Coronary artery (tissue), 2 donors: ENCODE measurements at regions not wholly inside any gene's neighbourhood (a gene's known extent, or its start where the extent isn't known, plus 50 kb on each side); places are given as distances from the start of the nearest gene placed in this dataset.

Source experiments
- DNase-seq: peaks from one replicate; pipeline ENCODE4 v3.0.0-alpha.2; 2017; ENCODE audit warnings: low spot score
- H3K27ac ChIP-seq, 2 donors: fragments of 200-600 bp; sonication (generic); one replicate each; pipeline ENCODE4 v1.5.1; 2016 to 2019
- H3K4me3 ChIP-seq: fragments of 200-600 bp; sonication (generic); 2 replicates; pipeline ENCODE4 v1.5.1; 2016; ENCODE audit warnings: mild to moderate bottlenecking, moderate library complexity
- TF ChIP-seq, protein P1 (sequence below): fragments of 200-600 bp; sonication (generic); IDR thresholded peaks from one replicate; pipeline ENCODE4 v1.5.1; 2019; ENCODE audit warnings: antibody characterized with exemption

DNA sequence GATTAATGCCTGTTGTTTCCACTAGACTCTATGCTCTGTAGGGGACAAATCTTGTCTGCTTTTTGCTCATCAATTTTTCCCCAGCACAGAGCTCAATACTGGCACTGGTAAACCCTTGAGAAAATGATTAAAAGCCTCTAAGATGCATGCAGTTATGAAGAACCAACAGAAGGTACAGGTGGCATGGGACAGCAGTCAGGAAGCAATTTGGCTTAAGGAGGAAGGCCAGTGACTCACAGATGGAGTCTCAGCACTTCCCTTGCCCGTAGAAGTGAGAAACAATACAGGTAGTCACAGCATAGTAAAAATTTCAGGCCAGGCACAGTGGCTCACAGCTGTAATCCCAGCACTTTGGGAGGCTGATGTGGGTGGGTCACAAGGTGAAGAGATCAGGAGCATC is 504.7 kb upstream of the RBFOX1 start:
- TF ChIP-seq, protein P1, sequence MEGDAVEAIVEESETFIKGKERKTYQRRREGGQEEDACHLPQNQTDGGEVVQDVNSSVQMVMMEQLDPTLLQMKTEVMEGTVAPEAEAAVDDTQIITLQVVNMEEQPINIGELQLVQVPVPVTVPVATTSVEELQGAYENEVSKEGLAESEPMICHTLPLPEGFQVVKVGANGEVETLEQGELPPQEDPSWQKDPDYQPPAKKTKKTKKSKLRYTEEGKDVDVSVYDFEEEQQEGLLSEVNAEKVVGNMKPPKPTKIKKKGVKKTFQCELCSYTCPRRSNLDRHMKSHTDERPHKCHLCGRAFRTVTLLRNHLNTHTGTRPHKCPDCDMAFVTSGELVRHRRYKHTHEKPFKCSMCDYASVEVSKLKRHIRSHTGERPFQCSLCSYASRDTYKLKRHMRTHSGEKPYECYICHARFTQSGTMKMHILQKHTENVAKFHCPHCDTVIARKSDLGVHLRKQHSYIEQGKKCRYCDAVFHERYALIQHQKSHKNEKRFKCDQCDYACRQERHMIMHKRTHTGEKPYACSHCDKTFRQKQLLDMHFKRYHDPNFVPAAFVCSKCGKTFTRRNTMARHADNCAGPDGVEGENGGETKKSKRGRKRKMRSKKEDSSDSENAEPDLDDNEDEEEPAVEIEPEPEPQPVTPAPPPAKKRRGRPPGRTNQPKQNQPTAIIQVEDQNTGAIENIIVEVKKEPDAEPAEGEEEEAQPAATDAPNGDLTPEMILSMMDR, result no peak
- Histone ChIP-seq H3K4me3 (no peak overlapping the region), H3K27ac (no peak overlapping the region)
- no peak for DNase-seq

DNA sequence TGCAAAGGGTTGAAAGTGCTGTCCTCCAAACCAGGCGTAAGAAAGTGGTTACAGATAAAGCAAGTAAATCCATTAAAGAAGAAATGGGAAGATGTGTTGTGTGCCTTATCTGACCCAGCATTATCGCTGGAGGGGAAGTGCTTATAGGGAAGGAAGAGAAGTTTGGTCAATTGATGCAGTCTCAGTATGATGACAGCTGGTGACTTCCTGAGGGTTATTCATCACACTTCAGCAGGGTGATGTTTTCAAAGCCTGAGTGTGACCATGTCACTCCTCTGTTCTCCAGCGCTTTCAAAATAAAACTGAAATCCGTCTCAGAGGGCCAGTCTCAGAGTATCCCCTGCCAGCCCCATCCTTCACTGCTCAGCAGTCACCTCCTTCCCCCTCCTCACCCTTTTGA is 505.4 kb upstream of the RBFOX1 start:
- no peak for DNase-seq
- H3K4me3 ChIP-seq, result no peak overlapping the region
- TF ChIP-seq, protein P1, result no peak
- no peak overlapping the region for H3K27ac ChIP-seq

DNA sequence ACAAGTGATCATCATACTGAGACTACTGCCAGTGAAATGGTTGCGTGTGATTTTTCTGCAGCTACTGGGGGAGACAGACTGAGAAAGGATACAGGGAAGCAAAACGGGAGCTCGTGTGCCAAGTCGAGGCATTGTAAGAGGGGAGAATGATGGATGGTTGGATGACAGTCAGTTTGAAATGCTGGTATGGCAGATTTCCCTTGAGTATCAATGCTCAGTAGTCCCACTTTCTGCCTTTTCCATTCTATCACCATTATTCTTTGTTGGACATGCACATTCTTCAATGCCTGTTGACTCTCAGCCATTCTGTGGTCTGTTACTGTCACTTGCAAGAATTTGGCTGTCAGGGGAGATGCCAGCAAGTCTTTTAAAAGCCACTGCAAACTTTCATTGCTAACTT is 510.6 kb upstream of the RBFOX1 start:
- H3K27ac ChIP-seq, result no peak overlapping the region
- no peak overlapping the region for H3K4me3 ChIP-seq
- TF ChIP-seq, protein P1, result no peak
- DNase-seq, result no peak

DNA sequence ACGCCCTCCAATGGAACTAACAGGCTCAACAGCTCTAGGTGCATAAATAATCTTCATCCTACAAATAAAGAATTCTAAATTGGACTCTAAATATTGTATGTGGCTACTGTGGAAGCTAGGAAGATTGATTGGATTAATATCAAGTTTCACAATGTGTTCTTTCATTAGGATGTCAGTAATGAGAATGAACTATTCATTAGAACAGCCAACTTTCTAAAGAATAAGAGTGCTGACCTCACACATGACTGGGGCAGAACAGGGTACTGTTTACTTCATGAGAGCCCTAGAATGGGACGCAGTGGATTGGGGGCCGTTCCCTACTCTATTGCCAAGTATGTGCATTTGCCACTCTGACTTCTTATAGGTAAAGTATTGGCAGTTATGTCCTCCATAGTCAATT is 528.2 kb upstream of the RBFOX1 start:
- no peak for DNase-seq
- H3K4me3 ChIP-seq, result no peak overlapping the region
- TF ChIP-seq, protein P1, result no peak
- H3K27ac ChIP-seq, result no peak overlapping the region

DNA sequence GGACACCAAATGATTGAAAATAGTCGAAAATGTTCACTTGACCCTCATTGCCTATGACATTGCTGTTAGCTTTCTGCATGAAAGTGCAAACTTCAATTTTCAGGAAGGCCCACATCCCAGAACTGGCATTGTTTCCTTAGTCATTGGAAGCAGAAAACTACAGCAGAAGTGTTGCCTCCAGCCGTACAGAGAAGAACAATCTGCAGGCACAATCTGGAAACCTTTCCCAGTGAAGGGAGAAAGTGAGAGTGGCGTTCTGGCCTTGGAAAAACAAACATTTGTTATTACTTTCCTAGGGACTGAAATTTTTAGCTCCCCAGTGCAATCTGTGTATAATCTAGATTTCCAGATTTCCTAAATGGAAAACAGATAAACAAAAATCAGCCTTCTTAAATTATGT is 529.5 kb upstream of the RBFOX1 start:
- TF ChIP-seq, protein P1, result no peak
- H3K4me3 ChIP-seq, result no peak overlapping the region
- no peak overlapping the region for H3K27ac ChIP-seq
- no peak for DNase-seq

DNA sequence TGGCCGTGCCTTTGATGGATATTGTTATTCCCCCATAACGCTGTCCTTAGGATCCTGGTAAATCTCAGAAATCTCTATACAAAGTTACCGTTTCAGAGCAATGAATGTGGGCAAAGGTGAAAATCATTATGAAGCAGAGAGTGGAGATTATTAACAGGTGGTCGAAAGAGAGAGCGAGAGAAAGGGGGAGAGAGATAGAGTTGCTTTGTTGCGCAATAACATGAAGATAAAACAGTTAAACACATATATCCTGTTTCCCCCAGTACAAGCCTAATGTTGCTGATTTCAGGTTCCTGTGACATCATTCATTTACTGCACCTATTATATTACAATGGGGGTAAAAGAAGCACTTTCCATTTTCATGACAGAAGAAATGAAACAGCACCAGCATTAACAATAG is 535.4 kb upstream of the RBFOX1 start:
- no peak for DNase-seq
- TF ChIP-seq, protein P1, result no peak
- Histone ChIP-seq H3K27ac (no peak overlapping the region), H3K4me3 (no peak overlapping the region)

DNA sequence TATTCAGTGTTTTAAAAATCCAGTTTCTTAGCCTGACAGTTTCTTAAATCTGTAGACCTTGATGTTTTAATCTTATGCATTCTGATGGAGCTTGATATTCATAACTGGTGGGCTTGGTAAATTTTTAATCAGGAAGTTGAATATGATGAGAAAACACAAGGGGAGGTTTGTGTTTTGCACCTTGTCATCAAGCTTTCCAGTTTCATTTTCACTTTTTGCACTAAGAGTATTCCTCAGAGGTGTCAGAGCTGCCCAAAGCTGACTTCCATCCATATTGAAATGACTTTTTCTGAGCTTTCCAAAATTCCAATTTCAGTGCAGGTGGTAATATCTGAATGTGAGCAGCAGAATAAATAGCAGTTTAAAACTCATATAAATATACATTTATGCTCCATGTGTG is 555.0 kb upstream of the RBFOX1 start:
- Histone ChIP-seq H3K4me3 (no peak overlapping the region), H3K27ac (no peak overlapping the region)
- TF ChIP-seq, protein P1, result no peak
- no peak for DNase-seq
